ENCODE measurements at regions not wholly inside any gene's neighbourhood (a gene's known extent, or its start where the extent isn't known, plus 50 kb on each side); places are given as distances from the start of the nearest gene placed in this dataset.

DNA sequence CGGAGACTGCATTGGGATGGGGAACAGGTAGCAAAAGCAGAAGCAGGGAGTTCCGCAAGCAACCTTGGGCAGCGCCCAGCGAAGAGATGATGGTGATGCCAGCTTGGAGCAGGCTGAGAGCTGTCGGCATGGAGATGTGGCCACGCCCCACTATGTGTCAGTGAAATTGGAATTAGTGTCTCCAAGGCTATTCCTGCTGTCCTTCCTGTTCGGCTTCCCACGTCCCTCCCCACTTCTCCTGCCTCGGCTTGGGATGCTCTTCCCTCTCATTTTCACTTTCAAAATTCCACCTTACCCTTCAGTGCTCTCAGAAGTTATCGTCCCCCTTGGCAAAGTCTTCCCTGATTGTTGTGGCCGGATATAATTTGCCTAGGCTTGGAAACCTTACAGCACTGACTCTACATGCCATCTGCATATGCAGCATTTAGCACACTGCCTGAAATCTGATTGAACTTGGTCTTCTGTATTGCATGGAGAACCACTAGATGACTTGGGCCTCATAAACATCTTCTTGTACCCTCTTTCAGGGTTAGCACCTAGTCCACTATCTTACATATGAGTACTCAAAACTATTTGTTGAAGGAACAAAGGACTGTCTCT is 270.7 kb upstream of the RUNX1 start:
- H3K27ac ChIP-seq (ENCODE audit: low read length) = no peak overlapping the region
- no peak overlapping the region for H3K4me3 ChIP-seq (ENCODE audit: low read length)
- H3K4me1 ChIP-seq (ENCODE audit: control insufficient read depth, insufficient read depth, low read length) = no peaks in the 10 kb centered on the region
- H3K27me3 ChIP-seq (ENCODE audit: control insufficient read depth, insufficient read depth, low read length) = no peaks in the 10 kb centered on the region
- H3K36me3 ChIP-seq (ENCODE audit: control insufficient read depth, insufficient read depth, low read length) = no peaks in the 10 kb centered on the region
- no peaks in the 10 kb centered on the region for H3K9me3 ChIP-seq (ENCODE audit: control insufficient read depth, insufficient read depth, low read length)
- no CpG with 5 or more reads among the region's 11 CpGs for WGBS (ENCODE audit: insufficient coverage, insufficient read length)
- no peak for DNase-seq (ENCODE audit: low read depth, low spot score)

DNA sequence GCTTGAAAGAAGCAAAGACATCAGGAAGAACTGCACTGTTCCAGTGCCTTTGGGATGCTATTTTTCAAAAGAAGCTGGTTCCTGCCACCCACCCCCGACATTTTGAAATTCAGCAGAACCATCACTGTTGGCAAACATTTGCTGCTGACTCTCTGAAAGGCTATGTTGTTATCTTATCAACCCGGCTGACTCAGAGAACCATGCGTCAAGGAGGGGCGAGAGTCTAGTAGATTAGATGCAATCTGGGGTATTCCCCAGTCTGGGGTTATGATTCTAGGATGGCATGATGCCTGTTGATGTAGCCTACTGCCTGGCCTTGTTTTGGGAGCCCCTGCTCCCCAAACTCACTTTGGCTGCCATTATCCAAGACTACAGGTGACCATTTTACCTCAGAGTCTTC is 267.8 kb upstream of the RUNX1 start:
- no CpG with 5 or more reads among the region's 4 CpGs for WGBS (ENCODE audit: insufficient coverage, insufficient read length)
- Histone ChIP-seq H3K4me1 (ENCODE audit: control insufficient read depth, insufficient read depth, low read length) (no peaks in the 10 kb centered on the region), H3K27me3 (ENCODE audit: control insufficient read depth, insufficient read depth, low read length) (no peaks in the 10 kb centered on the region)

DNA sequence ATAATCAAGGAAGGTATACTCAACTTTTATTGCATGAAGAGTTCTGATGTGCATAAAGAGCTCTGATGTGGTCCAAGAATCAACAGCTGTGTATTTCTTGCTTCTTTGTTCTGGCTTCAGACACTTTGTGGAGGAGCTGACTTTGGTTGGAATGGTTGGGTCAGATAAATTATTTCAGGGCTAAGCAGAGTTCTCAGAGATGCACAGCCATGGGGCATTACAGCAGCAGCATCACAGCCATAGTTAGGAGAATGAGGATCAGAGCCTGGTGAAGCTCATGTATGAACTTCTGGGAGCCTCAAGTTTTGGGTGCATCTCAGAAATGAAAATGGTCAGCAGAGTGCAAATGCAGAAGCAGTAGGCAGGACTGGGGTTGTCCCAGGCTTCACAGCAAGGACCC is 267.4 kb upstream of the RUNX1 start:
- H3K27ac ChIP-seq (ENCODE audit: low read length) = no peak overlapping the region
- no peaks in the 10 kb centered on the region for H3K36me3 ChIP-seq (ENCODE audit: control insufficient read depth, insufficient read depth, low read length)
- no peak for DNase-seq (ENCODE audit: low read depth, low spot score)
- no peaks in the 10 kb centered on the region for H3K27me3 ChIP-seq (ENCODE audit: control insufficient read depth, insufficient read depth, low read length)
- H3K4me1 ChIP-seq (ENCODE audit: control insufficient read depth, insufficient read depth, low read length) = no peaks in the 10 kb centered on the region
- no peaks in the 10 kb centered on the region for H3K9me3 ChIP-seq (ENCODE audit: control insufficient read depth, insufficient read depth, low read length)
- H3K4me3 ChIP-seq (ENCODE audit: low read length) = no peak overlapping the region

More for the DNA sequence above, 267.8 kb upstream of the RUNX1 start:
- Histone ChIP-seq H3K36me3 (ENCODE audit: control insufficient read depth, insufficient read depth, low read length) (no peaks in the 10 kb centered on the region), H3K4me3 (ENCODE audit: low read length) (no peak overlapping the region), H3K9me3 (ENCODE audit: control insufficient read depth, insufficient read depth, low read length) (no peaks in the 10 kb centered on the region), H3K27ac (ENCODE audit: low read length) (no peak overlapping the region)
- no peak for DNase-seq (ENCODE audit: low read depth, low spot score)

DNA sequence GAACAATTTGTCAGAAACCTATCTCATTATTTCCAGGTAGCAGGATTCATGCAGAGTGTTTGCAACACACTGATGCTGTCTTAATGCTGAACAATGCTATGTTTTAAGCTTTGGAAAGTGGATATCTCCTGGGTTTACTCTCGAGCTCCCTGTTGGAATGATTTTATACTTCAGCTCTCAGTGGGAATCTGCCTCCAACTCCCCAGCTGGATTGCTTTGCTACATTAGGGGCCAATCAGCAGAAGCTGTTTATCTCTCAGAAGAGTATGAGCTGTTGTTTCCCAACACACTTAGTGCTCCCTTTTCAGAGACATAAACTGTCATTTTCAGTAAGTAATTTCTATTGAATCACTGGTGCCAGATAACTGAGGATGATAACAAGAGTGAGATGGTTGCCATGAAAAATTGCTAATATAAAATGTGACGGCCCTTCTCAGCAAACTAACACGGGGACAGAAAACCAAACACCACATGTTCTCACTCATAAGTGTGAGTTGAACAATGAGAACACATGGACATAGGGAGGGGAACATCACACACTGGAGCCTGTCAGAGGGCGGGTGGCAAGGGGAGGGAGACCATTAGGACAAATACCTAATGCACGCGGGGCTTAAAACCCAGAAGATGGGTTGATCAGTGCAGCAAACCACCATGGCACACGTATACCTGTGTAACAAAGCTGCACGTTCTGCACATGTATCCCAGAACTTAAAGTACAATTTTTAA is 265.9 kb upstream of the RUNX1 start:
- Histone ChIP-seq H3K27me3 (ENCODE audit: control insufficient read depth, insufficient read depth, low read length) (no peaks in the 10 kb centered on the region), H3K27ac (ENCODE audit: low read length) (no peak overlapping the region), H3K9me3 (ENCODE audit: control insufficient read depth, insufficient read depth, low read length) (no peaks in the 10 kb centered on the region), H3K36me3 (ENCODE audit: control insufficient read depth, insufficient read depth, low read length) (no peaks in the 10 kb centered on the region), H3K4me1 (ENCODE audit: control insufficient read depth, insufficient read depth, low read length) (no peaks in the 10 kb centered on the region), H3K4me3 (ENCODE audit: low read length) (no peak overlapping the region)
- no peak for DNase-seq (ENCODE audit: low read depth, low spot score)
- WGBS (ENCODE audit: insufficient coverage, insufficient read length) = no CpG with 5 or more reads among the region's 8 CpGs

DNA sequence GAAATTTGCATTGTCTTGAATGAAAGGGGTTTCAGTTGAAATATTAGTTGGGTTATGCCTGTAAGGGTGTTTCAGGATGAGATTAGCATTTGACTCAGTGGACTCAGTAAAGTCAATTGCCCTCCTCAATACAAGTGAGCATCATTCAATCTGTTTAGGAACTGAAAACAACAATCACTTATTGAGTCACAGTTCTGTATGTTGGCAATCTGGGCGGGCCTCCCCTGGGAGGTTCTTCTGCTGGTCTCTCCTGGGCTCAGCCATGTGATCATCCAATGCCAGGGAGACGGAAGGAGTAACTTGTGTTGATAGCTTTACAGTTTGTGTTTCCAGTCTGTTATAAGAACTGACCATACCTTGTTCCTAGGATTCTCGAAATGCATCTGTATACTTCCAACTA is 262.9 kb upstream of the RUNX1 start:
- Histone ChIP-seq H3K36me3 (ENCODE audit: control insufficient read depth, insufficient read depth, low read length) (no peaks in the 10 kb centered on the region), H3K27me3 (ENCODE audit: control insufficient read depth, insufficient read depth, low read length) (no peaks in the 10 kb centered on the region), H3K27ac (ENCODE audit: low read length) (no peak overlapping the region), H3K4me1 (ENCODE audit: control insufficient read depth, insufficient read depth, low read length) (no peaks in the 10 kb centered on the region), H3K4me3 (ENCODE audit: low read length) (no peak overlapping the region), H3K9me3 (ENCODE audit: control insufficient read depth, insufficient read depth, low read length) (no peaks in the 10 kb centered on the region)
- no CpG with 5 or more reads among the region's 3 CpGs for WGBS (ENCODE audit: insufficient coverage, insufficient read length)
- DNase-seq (ENCODE audit: low read depth, low spot score) = no peak

DNA sequence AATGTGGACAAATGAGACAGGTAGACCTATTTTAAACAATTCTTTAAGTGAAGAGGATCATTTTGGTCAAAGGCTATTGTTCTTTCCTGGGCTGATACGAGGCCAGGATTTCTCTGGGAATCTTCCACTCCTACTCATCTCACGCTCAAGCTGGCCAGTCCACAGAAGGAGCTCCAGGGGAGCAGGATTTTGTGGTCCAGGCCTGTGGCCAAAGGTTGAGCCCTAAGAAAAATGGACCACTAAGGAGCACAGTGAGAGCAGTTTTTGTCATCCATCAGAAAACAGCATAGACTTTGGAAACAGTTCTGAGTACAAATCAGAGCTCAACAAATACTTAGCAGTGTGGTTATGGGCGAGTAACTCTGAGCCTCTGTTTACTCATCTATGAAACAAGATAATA is 260.2 kb upstream of the RUNX1 start:
- Histone ChIP-seq H3K4me1 (ENCODE audit: control insufficient read depth, insufficient read depth, low read length) (no peaks in the 10 kb centered on the region), H3K36me3 (ENCODE audit: control insufficient read depth, insufficient read depth, low read length) (no peaks in the 10 kb centered on the region), H3K27ac (ENCODE audit: low read length) (no peak overlapping the region), H3K4me3 (ENCODE audit: low read length) (no peak overlapping the region), H3K9me3 (ENCODE audit: control insufficient read depth, insufficient read depth, low read length) (no peaks in the 10 kb centered on the region), H3K27me3 (ENCODE audit: control insufficient read depth, insufficient read depth, low read length) (no peaks in the 10 kb centered on the region)
- DNase-seq (ENCODE audit: low read depth, low spot score) = no peak
- no CpG with 5 or more reads among the region's 3 CpGs for WGBS (ENCODE audit: insufficient coverage, insufficient read length)

DNA sequence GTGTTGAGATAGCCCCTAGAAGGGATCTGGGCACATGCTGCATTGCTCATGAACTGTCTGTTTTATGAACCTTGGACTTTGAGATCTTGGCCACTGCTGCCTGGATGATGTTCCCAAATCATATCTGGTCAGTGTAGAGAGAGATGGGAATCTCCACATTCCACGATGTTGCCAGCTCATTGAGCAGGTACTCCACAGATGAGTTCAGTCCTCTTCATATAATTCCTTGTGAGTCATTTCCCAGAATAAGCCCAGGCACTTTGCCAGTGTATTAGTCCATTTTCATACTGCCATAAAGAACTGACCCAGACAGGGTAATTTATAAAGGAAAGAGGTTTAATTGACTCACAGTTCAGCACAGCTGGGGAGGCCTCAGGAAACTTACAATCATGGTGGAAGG is 254.0 kb upstream of the RUNX1 start:
- Histone ChIP-seq H3K9me3 (ENCODE audit: control insufficient read depth, insufficient read depth, low read length) (no peaks in the 10 kb centered on the region), H3K27ac (ENCODE audit: low read length) (no peak overlapping the region), H3K4me1 (ENCODE audit: control insufficient read depth, insufficient read depth, low read length) (no peaks in the 10 kb centered on the region), H3K4me3 (ENCODE audit: low read length) (no peak overlapping the region), H3K36me3 (ENCODE audit: control insufficient read depth, insufficient read depth, low read length) (no peaks in the 10 kb centered on the region), H3K27me3 (ENCODE audit: control insufficient read depth, insufficient read depth, low read length) (no peaks in the 10 kb centered on the region)
- no CpG with 5 or more reads among the region's 1 CpG for WGBS (ENCODE audit: insufficient coverage, insufficient read length)
- DNase-seq (ENCODE audit: low read depth, low spot score) = no peak

DNA sequence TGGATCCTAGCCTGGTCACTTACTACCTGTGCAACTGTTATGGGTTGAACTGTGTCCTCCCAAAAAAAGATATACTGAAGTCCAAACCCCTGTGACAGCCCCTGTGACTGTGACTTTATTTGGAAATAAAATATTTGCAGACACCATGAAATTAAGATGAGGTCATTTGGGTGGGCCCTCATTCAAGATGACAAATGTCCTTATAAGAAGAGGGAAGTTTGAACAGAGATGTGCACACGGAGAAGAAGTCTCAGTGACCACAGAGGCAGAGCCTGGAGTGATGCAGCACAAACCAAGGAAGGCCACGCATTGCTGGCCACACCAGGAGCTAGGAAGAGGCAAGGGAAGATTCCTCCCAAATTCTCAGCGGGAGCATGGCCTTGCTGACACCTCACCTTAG is 249.7 kb upstream of the RUNX1 start:
- no peaks in the 10 kb centered on the region for H3K9me3 ChIP-seq (ENCODE audit: control insufficient read depth, insufficient read depth, low read length)
- no peak overlapping the region for H3K4me3 ChIP-seq (ENCODE audit: low read length)
- H3K4me1 ChIP-seq (ENCODE audit: control insufficient read depth, insufficient read depth, low read length) = peaks cover 2% of the 10 kb centered on the region; the same call in 1 of the 2 replicates
- no CpG with 5 or more reads among the region's 3 CpGs for WGBS (ENCODE audit: insufficient coverage, insufficient read length)
- no peaks in the 10 kb centered on the region for H3K27me3 ChIP-seq (ENCODE audit: control insufficient read depth, insufficient read depth, low read length)
- DNase-seq (ENCODE audit: low read depth, low spot score) = no peak
- H3K36me3 ChIP-seq (ENCODE audit: control insufficient read depth, insufficient read depth, low read length) = no peaks in the 10 kb centered on the region
- no peak overlapping the region for H3K27ac ChIP-seq (ENCODE audit: low read length)

DNA sequence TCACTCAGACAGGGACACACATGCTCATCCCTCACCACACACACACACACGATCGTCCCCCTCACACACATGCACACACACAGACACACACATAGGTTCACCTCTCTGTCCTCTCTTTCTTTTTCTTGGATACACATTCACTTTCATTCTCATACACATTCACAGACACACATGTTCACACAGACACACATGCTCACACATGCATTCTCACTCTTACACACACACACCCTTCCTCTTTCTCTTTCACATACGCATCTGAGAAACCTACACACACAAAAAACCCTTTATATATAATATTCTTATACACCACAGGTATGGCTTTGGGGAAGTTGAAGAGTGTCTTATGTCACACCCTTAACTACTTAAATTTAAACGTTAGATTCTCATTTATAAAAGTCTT is 248.6 kb upstream of the RUNX1 start:
- 100% methylated on average over 1 of the region's 4 CpGs for WGBS (ENCODE audit: insufficient coverage, insufficient read length)
- H3K36me3 ChIP-seq (ENCODE audit: control insufficient read depth, insufficient read depth, low read length) = no peaks in the 10 kb centered on the region
- no peaks in the 10 kb centered on the region for H3K9me3 ChIP-seq (ENCODE audit: control insufficient read depth, insufficient read depth, low read length)
- H3K4me3 ChIP-seq (ENCODE audit: low read length) = no peak overlapping the region
- no peak for DNase-seq (ENCODE audit: low read depth, low spot score)
- H3K27me3 ChIP-seq (ENCODE audit: control insufficient read depth, insufficient read depth, low read length) = no peaks in the 10 kb centered on the region
- H3K27ac ChIP-seq (ENCODE audit: low read length) = no peak overlapping the region
- H3K4me1 ChIP-seq (ENCODE audit: control insufficient read depth, insufficient read depth, low read length) = peaks cover 2% of the 10 kb centered on the region; the same call in 1 of the 2 replicates

DNA sequence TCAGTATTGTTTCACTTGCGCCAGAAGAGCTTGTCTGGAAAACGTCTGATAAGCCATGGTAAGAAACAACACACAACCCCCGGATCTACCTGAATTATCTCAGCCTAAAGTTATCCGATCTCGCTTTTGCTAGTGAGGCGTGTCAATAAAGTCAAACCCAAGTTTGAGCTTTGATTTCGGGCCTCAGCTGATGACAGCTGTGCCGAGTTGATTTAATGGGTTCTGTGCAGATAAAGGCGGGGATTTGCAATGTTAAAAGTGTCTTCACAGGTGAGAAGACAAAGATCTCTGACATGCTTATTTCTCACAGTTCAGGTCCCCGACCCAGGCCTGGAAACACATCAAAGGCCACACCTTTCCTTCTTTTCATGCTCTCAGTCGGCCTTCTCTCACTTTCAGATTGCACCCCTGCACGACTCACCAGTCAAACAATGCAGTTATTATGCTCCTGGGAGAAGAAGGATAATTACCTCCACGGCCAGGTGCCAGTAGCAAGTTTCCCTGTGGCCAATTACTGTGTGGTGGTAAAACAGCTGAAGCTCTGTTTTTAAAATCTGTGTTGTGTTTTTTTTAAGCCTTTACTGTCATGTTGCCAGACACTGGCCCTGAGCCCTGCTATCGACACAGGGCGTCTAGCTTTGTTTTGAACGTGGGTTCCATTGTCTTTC is 245.3 kb upstream of the RUNX1 start:
- H3K9me3 ChIP-seq (ENCODE audit: control insufficient read depth, insufficient read depth, low read length) = no peaks in the 10 kb centered on the region
- no peak overlapping the region for H3K27ac ChIP-seq (ENCODE audit: low read length)
- no CpG with 5 or more reads among the region's 16 CpGs for WGBS (ENCODE audit: insufficient coverage, insufficient read length)
- no peak overlapping the region for H3K4me3 ChIP-seq (ENCODE audit: low read length)
- no peak for DNase-seq (ENCODE audit: low read depth, low spot score)
- peaks cover 2% of the 10 kb centered on the region; the same call in 1 of the 2 replicates for H3K4me1 ChIP-seq (ENCODE audit: control insufficient read depth, insufficient read depth, low read length)
- H3K36me3 ChIP-seq (ENCODE audit: control insufficient read depth, insufficient read depth, low read length) = no peaks in the 10 kb centered on the region
- no peaks in the 10 kb centered on the region for H3K27me3 ChIP-seq (ENCODE audit: control insufficient read depth, insufficient read depth, low read length)

Measured in iPS DF 6.9 (cell line).